Hepatocyte (in vitro differentiated cells): ENCODE measurements at regions not wholly inside any gene's neighbourhood (a gene's known extent, or its start where the extent isn't known, plus 50 kb on each side); places are given as distances from the start of the nearest gene placed in this dataset.
"Not testable (repeated sequence)": the region's sequence is repeated elsewhere in the genome, so short reads cannot be mapped to it uniquely, and the experiment has no call there.

ENCODE experiments used
- DNase-seq: peaks from one replicate; pipeline ENCODE4 v3.0.0-alpha.2; 2016; ENCODE audit warnings: low spot score
- H2AFZ ChIP-seq: fragments of 200-600 bp; sonication (generic); 2 replicates; pipeline ENCODE4 v1.6.0; 2016; ENCODE audit warnings: antibody characterized with exemption, mild to moderate bottlenecking
- H3K27ac ChIP-seq: fragments of 200-600 bp; sonication (generic); 2 replicates; pipeline ENCODE4 v1.5.1; 2016; ENCODE audit warnings: mild to moderate bottlenecking
- H3K27me3 ChIP-seq: fragments of 200-600 bp; sonication (generic); 2 replicates; pipeline ENCODE4 v1.6.1; 2016
- H3K36me3 ChIP-seq: fragments of 200-600 bp; sonication (generic); replicated peaks from 2 replicates; pipeline ENCODE4 v1.5.1; 2016; ENCODE audit warnings: low read depth; ENCODE audit not compliant: insufficient read depth
- H3K4me1 ChIP-seq: fragments of 200-600 bp; sonication (generic); 2 replicates; pipeline ENCODE4 v1.5.1; 2016; ENCODE audit warnings: mild to moderate bottlenecking, moderate library complexity; ENCODE audit not compliant: insufficient read depth
- H3K4me2 ChIP-seq: fragments of 200-600 bp; sonication (generic); 2 replicates; pipeline ENCODE4 v1.6.0; 2016
- H3K4me3 ChIP-seq: fragments of 200-600 bp; sonication (generic); 2 replicates; pipeline ENCODE4 v1.5.1; 2016; ENCODE audit warnings: mild to moderate bottlenecking
- H3K79me2 ChIP-seq: fragments of 200-600 bp; sonication (generic); 2 replicates; pipeline ENCODE4 v1.6.0; 2017; ENCODE audit warnings: mild to moderate bottlenecking
- H3K9me2 ChIP-seq: fragments of 200-600 bp; sonication (generic); replicated peaks from 2 replicates; pipeline ENCODE4 v1.6.0; 2017; ENCODE audit warnings: mild to moderate bottlenecking; ENCODE audit not compliant: insufficient read depth
- H3K9me3 ChIP-seq: fragments of 200-600 bp; sonication (generic); 2 replicates; pipeline ENCODE4 v1.5.1; 2016; ENCODE audit warnings: low read depth, mild to moderate bottlenecking
- H4K20me1 ChIP-seq: fragments of 200-600 bp; sonication (generic); 2 replicates; pipeline ENCODE4 v1.6.0; 2016; ENCODE audit warnings: mild to moderate bottlenecking; ENCODE audit not compliant: insufficient read depth, poor library complexity, severe bottlenecking
- CTCF ChIP-seq: fragments of 200-600 bp; sonication (generic); IDR thresholded peaks from 2 replicates; pipeline ENCODE4 v1.5.1; 2016; ENCODE audit warnings: antibody characterized with exemption, mild to moderate bottlenecking; ENCODE audit not compliant: poor library complexity
- EZH2 ChIP-seq: fragments of 200-600 bp; sonication (generic); IDR thresholded peaks from 2 replicates; pipeline ENCODE4 v1.6.1; 2016; ENCODE audit warnings: antibody characterized with exemption, mild to moderate bottlenecking, borderline replicate concordance
- WGBS: methylation state at CpG from one replicate; pipeline ENCODE4 v1.1.6; 2016; ENCODE audit warnings: low lambda C conversion rate; ENCODE audit errors: missing lambda C conversion rate; 5-methylcytosine and 5-hydroxymethylcytosine counted together

- Histone ChIP-seq H2AFZ (no peak overlapping the region), H3K4me3 (no peak overlapping the region), H3K79me2 (no peaks in the 10 kb centered on the region), H3K4me2 (no peak overlapping the region), H3K27ac (no peak overlapping the region), H4K20me1 (no peaks in the 10 kb centered on the region), H3K4me1 (no peaks in the 10 kb centered on the region), H3K9me2 (no peaks in the 10 kb centered on the region), H3K9me3 (no peaks in the 10 kb centered on the region), H3K36me3 (no peaks in the 10 kb centered on the region), H3K27me3 (no peaks in the 10 kb centered on the region)
- 95% methylated on average over 2 of the region's 2 CpGs for WGBS
- DNase-seq, result no peak
- TF ChIP-seq EZH2, result no peak
- TF ChIP-seq CTCF, result no peak
Measured at GRCh38 chr17:64723781-64724180, 61.7 kb upstream of the SMURF2 start.

GRCh38 chr17:64721556-64721955 lies 59.4 kb upstream of the SMURF2 start:
- not testable (repeated sequence) for H3K9me3 ChIP-seq, H2AFZ ChIP-seq, H3K27ac ChIP-seq, H3K27me3 ChIP-seq, H3K79me2 ChIP-seq, H3K9me2 ChIP-seq, H3K4me2 ChIP-seq, H3K4me1 ChIP-seq, H3K36me3 ChIP-seq, H3K4me3 ChIP-seq, H4K20me1 ChIP-seq, DNase-seq
- WGBS, result 43% methylated on average over 1 of the region's 1 CpG

- H3K4me1 ChIP-seq, H3K9me2 ChIP-seq, H4K20me1 ChIP-seq, H3K4me2 ChIP-seq, H2AFZ ChIP-seq, H3K27ac ChIP-seq, DNase-seq, H3K79me2 ChIP-seq, H3K36me3 ChIP-seq, H3K27me3 ChIP-seq, H3K4me3 ChIP-seq, H3K9me3 ChIP-seq: not testable (repeated sequence)
- WGBS, result 85% methylated on average over 6 of the region's 6 CpGs
Measured at GRCh38 chr17:64720253-64720652, 58.1 kb upstream of the SMURF2 start.

- H4K20me1 ChIP-seq, H3K4me3 ChIP-seq, H3K36me3 ChIP-seq, H3K9me2 ChIP-seq, DNase-seq, H2AFZ ChIP-seq, H3K27me3 ChIP-seq, H3K4me1 ChIP-seq, H3K27ac ChIP-seq, H3K4me2 ChIP-seq, H3K79me2 ChIP-seq, H3K9me3 ChIP-seq: not testable (repeated sequence)
- 85% methylated on average over 4 of the region's 4 CpGs for WGBS
Measured at GRCh38 chr17:64719517-64719916, 57.4 kb upstream of the SMURF2 start.

- not testable (repeated sequence) for H3K4me3 ChIP-seq, H3K4me2 ChIP-seq, H3K27ac ChIP-seq, H3K9me3 ChIP-seq, DNase-seq, H4K20me1 ChIP-seq, H3K79me2 ChIP-seq, H3K4me1 ChIP-seq, H2AFZ ChIP-seq, H3K27me3 ChIP-seq, H3K9me2 ChIP-seq, H3K36me3 ChIP-seq
- WGBS, result 96% methylated on average over 6 of the region's 6 CpGs
Measured at GRCh38 chr17:64718816-64719215, 56.7 kb upstream of the SMURF2 start.

GRCh38 chr17:64718058-64718457 lies 56.0 kb upstream of the SMURF2 start:
- no peaks in the 10 kb centered on the region for H3K9me2 ChIP-seq
- H2AFZ ChIP-seq, result no peak overlapping the region
- 76% methylated on average over 1 of the region's 1 CpG for WGBS
- TF ChIP-seq CTCF (no peak), EZH2 (no peak)
- no peak overlapping the region for H3K27ac ChIP-seq
- no peaks in the 10 kb centered on the region for H3K9me3 ChIP-seq
- no peaks in the 10 kb centered on the region for H3K27me3 ChIP-seq
- H4K20me1 ChIP-seq, result no peaks in the 10 kb centered on the region
- H3K4me2 ChIP-seq, result no peak overlapping the region
- H3K79me2 ChIP-seq, result no peaks in the 10 kb centered on the region
- no peak for DNase-seq
- no peaks in the 10 kb centered on the region for H3K36me3 ChIP-seq
- no peak overlapping the region for H3K4me3 ChIP-seq
- H3K4me1 ChIP-seq, result no peaks in the 10 kb centered on the region

GRCh38 chr17:64716496-64716895 lies 54.4 kb upstream of the SMURF2 start:
- not testable (repeated sequence) for H3K4me2 ChIP-seq, H3K9me3 ChIP-seq, H3K27me3 ChIP-seq, DNase-seq, H3K9me2 ChIP-seq, H3K4me1 ChIP-seq, H3K79me2 ChIP-seq, H4K20me1 ChIP-seq, H3K27ac ChIP-seq, H3K4me3 ChIP-seq, H3K36me3 ChIP-seq, H2AFZ ChIP-seq
- WGBS, result over 99% methylated on average over 16 of the region's 27 CpGs

- not testable (repeated sequence) for H4K20me1 ChIP-seq, H3K4me3 ChIP-seq, H3K27me3 ChIP-seq, H3K4me2 ChIP-seq, H3K9me3 ChIP-seq, DNase-seq, H3K4me1 ChIP-seq, H3K36me3 ChIP-seq, H3K27ac ChIP-seq, H3K9me2 ChIP-seq, H2AFZ ChIP-seq, H3K79me2 ChIP-seq
- 80% methylated on average over 7 of the region's 7 CpGs for WGBS
Measured at GRCh38 chr17:64713786-64714185, 51.7 kb upstream of the SMURF2 start.
